ENCODE measurements at regions not wholly inside any gene's neighbourhood (a gene's known extent, or its start where the extent isn't known, plus 50 kb on each side); places are given as distances from the start of the nearest gene placed in this dataset.

DNA sequence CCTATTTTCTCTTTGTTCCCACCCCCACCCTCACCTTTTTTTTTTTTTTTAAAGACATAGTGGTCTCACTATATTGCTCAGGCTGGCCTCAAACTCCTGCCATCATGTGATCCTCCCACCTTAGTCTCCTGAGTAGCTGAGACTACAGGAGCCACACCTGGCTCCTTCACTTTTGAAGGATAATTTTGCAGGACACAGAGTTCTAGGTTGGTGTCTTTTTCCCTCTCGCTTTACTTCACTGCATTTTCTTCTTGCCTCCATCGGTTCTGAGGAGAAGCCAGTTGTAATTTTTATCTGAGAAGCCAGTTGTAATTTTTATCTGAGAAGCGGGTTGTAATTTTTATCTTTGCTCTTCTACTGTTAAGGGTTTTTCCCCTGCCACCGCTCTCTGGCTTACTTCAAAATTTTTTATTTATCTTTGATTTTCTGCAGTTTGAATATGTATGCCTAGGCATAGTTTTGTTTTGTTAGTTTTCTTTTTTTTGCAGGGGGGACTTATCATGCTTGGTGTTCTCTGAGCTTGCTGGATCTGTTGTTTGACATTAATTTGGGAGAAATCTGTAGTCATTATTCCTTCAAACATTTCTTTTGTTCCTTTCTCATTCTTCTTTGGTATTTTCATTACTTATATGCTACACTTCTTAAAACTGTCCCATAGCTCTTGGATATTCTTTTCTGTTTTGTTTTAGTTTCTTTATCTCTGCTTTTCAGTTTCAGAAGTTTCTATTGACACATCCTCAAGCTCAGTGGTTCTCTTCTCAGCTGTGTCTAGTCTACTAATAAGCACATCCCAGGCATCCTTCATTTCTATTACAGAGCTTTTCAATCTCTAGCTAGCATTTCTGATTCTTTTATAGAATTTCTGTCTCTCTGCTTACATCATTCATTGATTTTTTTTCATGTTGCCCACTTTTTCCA lies 148.2 kb upstream of the CHD1 start:
- TF ChIP-seq, protein P1, sequence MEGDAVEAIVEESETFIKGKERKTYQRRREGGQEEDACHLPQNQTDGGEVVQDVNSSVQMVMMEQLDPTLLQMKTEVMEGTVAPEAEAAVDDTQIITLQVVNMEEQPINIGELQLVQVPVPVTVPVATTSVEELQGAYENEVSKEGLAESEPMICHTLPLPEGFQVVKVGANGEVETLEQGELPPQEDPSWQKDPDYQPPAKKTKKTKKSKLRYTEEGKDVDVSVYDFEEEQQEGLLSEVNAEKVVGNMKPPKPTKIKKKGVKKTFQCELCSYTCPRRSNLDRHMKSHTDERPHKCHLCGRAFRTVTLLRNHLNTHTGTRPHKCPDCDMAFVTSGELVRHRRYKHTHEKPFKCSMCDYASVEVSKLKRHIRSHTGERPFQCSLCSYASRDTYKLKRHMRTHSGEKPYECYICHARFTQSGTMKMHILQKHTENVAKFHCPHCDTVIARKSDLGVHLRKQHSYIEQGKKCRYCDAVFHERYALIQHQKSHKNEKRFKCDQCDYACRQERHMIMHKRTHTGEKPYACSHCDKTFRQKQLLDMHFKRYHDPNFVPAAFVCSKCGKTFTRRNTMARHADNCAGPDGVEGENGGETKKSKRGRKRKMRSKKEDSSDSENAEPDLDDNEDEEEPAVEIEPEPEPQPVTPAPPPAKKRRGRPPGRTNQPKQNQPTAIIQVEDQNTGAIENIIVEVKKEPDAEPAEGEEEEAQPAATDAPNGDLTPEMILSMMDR (IDR thresholded peaks at IDR 0.05) = no peak

DNA sequence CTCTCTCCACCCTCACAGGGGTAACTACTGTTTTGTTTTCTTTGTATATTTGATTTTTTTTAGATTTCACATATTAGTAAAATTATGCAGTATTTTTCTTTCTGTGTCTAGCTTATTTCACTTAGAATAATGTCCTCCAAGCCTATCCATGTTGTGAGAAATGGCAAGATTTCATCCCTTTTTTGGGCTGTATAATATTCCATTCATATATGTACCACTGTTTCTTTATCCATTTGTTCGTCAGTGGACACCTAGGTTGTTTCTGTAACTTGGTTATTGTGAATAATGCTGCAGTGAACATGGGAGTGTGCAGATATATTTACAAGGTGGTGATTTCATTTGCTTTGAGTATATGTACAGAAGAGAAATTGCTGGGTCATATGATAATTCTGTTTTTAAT lies 144.0 kb upstream of the CHD1 start:
- TF ChIP-seq, protein P1 (IDR thresholded peaks at IDR 0.05) = no peak

DNA sequence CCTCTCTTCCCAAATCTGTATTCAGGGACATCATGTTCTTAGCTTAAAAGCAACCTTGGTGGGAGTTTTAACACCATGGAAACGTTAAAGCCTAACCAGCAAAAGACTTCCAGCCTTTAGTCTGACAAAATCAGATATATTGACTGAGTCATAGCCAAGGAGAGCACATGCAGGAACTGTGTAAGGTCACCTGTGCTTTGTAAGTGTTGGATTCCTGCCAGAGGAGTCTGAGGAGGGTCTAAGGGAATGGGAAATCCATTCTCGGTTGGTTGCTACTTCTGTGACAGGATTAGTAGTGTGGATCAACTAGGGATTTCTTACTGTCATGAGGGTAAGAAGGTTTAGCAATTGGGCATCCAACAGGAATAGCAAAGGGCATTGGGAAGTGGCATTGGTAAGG lies 142.0 kb upstream of the CHD1 start:
- TF ChIP-seq, protein P1 (IDR thresholded peaks at IDR 0.05) = no peak

DNA sequence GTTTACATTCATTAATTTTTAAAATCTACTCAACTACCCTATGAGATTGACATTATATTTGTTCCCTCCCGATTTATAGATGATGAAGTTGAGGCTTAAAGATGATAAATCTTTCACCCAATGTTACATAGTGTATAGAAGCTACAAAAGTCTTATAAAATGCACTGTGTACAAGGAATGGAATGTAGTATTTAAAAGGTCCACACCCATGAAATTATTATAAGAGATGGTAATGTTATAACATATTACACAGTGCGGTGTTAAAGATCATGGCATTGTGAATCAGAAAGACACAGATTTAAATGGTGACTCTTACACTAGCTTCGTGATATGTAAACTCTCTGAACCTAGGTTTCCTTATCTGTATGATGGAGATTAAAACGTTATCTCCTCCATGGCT lies 141.6 kb upstream of the CHD1 start:
- TF ChIP-seq, protein P1 (IDR thresholded peaks at IDR 0.05) = no peak

DNA sequence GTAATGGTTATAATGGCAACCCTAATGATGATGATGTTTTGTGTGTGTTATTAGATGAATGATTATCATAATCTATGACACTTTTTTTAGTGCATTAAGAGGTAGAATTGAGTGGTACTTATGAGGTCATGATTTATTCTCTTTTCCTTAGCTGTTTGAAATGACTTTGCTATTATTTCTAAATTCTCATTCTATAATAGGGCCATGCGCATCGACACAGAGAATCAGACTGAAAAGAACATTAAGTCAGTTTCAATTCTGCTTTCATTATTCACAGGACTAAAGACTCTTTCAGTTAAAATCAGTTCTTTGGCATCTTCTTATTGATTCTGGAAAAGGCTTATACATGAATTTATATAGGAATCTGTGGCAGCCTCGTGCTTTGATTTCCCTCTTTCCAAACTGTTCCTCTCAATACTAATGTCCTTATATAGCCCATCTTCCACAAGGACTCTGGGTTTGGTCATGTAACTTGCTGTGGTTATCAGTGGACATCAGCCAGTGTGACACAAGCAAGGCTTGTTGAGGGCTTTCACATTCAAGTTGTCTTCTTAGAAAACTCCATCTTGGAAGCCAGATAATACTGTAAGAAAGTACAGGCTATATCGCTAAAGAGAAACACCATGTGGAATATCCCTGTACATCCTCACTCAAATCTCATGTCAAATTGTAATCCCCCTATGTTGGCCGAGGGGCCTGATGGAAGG lies 140.3 kb upstream of the CHD1 start:
- TF ChIP-seq, protein P1 (IDR thresholded peaks at IDR 0.05) = no peak

DNA sequence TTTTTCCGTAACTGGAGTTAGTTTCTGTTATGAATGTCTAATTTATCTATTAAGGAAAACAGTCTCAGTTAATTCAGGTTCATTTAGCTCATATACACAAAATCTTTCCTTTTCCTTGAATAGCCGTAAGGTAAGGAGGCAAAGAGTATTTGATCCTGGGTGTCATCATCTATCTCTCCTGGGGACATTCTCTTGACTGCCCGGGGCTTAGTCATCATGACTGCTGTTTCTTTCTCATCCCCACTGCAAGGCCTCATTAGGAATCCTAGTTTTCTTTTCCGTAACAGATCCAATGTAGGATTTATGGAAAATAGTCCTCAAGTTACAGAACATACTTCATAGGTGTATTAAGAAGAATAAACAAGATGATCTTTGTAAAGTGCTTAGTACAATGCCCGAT lies 134.9 kb upstream of the CHD1 start:
- TF ChIP-seq, protein P1 (IDR thresholded peaks at IDR 0.05) = no peak

DNA sequence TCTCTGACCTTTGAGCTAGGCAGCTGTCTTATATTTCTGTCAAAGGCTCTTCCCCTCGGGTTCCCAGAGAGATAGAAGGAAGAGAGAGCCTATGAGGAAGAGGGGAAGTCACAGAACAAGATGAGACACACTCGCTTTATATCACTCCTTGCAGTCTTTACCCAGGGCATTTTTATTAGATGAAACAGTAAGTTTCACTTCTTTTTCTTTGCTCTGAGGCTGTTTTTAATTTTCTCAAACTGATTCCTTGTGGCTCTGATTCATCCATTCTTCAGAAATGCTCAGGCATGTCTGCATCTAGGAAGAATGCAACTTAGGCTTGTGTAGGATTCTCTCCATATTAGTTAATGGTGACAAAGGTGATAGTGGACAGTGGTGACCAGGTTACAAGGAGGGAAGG lies 132.9 kb upstream of the CHD1 start:
- TF ChIP-seq, protein P1 (IDR thresholded peaks at IDR 0.05) = no peak
